HG03103 (cell line): ENCODE measurements at regions not wholly inside any gene's neighbourhood (a gene's known extent, or its start where the extent isn't known, plus 50 kb on each side); places are given as distances from the start of the nearest gene placed in this dataset.
A peak's percentile ranks its signal among the peaks of the same experiment; 100 is the strongest.
"Not testable (repeated sequence)": the region's sequence is repeated elsewhere in the genome, so short reads cannot be mapped to it uniquely, and the experiment has no call there.

Experiments
- ATAC-seq: cut with Tn5 transposase; IDR thresholded peaks from one replicate; pipeline ENCODE4 v1.9.1; 2021; ENCODE audit warnings: low read depth; ENCODE audit not compliant: unreplicated experiment

DNA sequence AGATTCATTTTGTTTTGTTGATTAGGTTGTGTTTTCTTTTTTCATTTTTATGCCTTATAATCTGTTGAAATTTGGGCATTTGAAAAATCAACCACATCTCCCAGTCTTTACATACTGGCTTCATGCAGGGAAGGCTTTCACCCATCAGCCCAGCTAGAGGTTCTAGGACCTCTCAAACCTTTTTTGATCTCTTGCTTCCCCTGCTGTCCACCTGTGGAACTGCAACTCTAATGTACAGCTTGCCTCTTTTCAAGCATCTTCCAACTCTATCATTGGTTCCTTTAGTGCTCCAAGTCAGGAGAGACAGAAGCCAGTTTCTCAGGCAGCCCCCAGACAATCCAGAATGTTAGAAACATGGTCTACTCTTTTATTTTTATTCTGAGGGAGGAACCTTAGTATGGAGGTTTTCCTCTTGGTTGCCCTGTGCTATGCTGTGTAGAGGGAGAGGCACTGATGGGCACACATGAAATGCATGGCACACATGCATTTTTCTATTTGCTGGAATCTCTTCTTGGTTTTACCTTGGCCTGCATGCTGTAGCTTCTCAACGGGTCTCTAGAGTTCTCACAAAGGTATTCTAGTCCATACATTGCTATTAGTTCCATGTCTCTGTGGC is 107.2 kb upstream of the L3MBTL4 start:
- peak; percentile 76 for ATAC-seq

DNA sequence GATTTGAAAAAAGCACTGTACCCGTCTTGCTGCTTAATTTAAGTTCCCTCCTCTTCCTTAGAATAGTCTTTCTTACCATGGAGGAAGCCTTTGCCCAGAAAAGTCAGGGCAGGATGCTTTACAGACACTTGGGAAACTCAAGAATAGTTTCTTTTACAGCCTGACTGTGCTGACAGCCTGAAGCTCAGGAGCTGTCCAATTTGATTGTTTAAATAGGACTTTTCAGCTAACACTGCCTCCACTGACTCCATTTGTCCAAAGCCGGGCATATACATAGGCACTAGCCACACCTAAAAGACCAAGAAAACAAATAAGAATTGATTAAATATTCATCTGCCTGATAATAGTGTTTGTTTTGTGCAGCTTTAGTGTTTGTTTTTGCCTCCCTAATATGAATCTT is 110.9 kb upstream of the L3MBTL4 start:
- ATAC-seq, result no peak

DNA sequence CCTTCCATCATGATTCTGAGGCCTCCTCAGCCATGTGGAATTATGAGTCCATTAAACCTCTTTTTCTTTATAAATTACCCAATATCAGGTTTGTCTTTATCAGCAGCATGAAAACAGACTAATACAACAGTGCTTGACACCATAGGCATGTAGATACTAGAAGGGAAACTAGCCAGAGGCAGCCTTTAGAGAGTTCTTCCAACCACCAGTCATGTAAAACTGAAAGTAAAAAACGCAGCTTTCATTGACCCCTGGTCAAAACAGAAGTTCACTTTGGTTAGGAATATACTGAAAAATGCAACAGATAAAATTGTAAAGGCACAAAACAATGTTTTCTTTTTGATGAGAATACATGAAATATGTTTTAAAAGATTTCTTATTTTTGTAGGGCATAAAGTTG is 122.8 kb upstream of the L3MBTL4 start:
- no peak for ATAC-seq

DNA sequence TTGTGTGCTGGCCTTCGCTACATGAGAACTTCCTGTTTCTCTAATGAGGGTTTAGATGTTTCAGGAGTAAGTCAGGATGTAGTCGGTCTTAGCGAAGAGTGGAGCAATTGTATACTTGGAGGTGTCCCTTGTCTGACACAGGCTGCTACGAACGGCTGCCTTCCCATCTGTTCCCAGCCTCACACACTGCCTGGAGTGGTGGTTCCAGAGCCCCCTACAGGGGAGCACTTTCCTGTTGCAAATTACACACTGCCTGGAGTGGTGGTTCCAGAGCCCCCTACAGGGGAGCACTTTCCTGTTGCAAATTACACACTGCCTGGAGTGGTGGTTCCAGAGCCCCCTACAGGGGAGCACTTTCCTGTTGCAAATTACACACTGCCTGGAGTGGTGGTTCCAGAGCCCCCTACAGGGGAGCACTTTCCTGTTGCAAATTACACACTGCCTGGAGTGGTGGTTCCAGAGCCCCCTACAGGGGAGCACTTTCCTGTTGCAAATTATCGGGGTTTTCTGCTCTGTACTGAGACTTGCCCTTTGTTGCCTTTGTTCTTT is 126.5 kb upstream of the L3MBTL4 start:
- not testable (repeated sequence) for ATAC-seq

DNA sequence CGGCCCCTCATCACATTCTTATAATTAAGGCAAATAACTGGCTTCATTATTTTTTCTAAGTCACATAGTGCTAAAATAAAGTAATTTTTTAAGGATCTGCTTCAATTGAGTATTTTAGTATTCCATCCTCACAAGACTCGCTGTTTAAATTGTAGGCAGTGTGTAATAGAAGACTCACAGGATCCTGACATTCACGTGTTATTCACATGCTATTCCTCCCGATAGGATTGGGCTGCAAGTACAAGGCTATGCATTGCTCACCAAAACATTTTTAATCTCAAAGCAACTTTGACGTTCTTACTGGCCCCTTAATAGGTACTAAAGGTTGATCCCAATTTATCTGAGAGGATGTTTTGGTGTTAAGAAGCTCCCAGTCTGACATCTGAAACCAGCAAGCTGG is 127.6 kb upstream of the L3MBTL4 start:
- no peak for ATAC-seq

DNA sequence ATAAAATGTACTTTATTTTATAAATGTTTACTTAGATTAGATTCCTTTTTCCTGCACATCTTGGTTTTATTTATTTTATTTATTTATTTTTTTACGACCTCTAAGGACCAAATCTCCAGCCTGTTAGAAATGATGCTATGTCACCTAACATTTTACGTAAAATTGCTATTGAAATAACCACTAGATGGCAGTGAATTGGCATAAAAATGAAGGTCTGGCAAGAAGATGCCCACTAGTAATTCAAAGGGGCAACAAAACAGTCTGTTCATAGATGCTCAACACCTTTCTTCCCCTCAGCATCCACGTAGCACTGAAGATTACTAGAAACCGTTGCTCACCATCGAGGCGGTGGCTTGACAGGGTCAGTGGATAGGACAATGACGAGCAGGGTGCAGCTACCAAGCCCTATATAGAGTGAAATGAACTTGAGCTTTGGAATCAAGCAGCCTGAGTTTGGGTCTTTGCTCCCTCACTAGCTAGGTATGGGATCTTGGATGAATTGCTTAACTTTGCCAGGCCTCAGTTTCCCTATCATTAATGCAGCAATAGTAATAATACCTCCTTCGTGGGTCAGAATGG is 128.7 kb upstream of the L3MBTL4 start:
- ATAC-seq, result no peak

DNA sequence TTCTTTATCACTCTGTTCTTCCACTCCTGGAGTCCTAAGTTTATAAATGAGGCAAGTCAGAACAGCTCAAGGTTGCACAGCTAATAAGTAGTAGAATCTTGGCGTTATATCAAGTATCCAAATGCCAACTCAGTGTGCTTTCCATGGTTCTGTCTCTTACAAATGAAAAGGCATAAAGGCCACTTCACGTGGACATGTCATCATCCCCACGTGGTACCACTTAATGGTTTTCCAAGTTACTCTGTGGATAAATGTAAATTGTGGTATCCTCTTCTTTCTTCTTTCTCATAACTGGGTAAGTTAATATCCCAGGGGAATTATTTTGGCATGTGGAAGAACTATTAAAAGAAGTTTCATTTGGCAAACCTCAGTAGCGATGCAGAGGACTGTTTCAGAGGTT is 131.5 kb upstream of the L3MBTL4 start:
- no peak for ATAC-seq

DNA sequence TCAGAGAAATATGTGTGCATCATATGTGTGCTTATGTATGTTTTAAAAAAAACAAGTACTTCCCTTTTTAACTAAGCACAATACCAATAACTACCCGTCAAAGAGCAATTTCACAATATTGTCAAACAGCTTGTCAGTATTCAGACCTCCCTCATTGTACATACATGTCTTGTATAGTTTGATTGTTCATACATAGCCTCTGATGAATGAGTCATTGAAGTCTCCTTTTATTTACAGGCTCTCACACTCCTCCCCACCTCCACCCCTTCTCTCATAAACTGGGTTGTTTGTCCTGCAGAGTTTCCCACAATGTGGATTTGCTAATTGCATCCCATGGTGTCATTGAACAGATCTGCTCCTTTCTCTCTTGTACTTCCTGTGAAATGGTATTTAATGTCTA is 132.8 kb upstream of the L3MBTL4 start:
- ATAC-seq, result no peak

DNA sequence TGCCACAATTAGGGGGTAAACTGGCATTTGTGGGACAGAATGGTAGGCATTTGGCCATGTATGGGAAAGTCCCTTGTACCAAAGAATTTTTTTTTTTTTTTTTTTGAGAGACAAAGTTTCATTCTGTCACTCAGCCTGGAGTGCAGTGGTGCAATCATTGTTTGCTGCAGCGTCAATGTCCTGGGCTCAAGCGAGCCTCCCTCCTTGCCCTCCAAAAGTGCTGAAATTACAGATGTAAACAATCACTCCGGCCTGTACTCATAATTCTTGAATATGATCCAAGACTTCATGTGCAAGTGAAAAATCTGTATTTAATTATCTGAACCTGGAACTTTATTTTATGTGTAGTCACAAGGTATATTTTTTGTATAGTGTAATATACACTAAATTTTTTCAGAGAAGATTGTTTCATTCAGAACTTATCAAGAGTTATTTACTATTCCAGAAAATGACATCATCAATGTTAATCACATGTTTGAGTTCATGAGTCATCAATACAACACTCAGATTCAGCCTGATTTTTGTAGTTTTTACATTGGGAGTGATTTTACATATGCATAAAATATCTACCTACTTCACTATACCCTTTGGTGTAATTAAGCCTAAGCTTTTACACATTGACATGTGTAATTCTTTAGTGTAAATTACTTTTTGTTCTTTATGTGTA is 138.7 kb upstream of the L3MBTL4 start:
- no peak for ATAC-seq

DNA sequence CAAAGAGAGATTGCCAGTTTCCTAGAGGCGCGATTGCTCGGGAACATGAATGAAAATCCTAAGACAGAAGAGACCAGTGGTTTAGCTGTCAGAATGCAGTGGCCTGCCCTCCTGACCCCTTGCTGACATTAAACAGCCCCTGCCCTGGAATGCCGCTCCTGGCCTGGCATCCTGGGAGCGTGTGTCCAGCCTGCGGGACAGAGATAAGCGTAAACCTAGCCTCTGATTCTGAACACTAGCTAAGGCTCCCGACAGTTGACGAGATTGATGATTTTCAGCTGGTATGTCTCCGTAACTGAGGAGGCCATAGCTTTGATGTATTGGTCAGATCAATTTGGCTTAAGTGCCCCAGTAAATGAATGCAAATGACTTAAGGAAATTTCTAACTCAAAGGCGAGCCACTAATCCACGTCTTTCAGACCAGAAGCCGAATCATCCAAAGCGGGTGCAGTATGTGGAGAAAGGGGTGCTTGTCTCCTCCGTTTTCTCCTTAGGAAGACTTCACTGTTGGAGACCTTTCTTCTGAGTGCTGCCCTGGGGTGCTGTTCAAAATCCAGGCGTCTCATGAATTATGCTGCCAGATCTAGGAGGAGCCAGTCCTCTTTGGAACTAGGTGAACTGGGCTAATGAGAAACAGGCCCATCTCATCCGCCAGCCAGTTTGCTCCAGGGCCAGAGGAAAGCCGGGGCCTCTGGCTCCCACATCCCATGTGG is 142.5 kb upstream of the L3MBTL4 start:
- no peak for ATAC-seq

DNA sequence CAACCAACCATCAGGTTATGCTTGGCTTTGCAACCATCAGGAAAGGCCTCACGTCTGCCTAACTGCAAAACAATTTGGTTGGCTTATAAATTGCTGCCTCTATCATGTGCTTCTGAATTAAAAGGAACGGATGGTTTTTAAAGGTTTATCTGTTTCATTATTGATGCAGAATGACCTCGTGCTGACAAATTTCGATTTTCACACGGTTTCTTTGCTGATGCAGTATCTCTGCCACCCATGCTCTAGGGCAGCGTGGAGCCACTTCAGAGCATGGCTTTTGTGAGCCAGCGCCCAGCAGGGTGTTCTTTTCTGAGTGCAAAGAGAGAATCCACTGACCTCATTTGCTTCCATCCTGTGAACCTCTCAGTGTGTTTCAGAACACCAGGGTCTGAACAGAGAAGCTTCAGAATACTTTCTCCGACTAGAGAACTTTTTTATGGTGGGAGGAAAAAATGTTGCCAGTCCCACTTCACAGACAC is 143.1 kb upstream of the L3MBTL4 start:
- ATAC-seq, result no peak

DNA sequence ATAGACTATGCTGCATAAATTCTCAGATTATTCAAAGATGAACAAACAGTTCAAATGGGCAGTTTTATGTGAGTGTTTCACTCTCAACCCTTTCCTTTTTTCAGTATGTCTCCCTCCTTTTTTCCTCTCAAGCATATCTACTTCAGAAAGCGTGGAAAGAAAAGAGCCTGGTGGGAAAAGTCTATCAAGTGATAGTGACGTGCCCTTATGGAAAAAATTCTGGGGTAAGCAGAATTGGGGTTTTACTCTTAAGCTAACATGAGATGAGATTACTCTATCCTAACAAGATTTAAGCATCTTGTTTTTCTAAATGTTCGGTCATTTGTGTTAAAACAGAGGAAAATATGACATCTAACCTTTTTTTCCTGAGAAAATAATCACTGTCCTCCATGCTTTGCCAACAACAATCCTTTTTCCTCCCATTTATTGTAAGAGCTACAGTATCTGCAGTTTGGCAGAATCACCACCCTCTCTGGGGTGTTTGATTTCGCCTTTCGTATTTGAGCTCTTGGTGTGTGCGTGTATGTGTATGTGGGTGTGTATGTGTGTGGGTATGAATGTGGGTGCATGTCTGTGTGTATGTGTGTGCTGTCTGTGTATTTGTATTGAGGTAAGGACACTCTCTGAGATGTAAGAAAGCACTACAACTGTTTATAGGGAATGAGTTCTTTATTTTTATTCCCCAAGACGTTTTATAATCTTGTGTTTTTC is 143.9 kb upstream of the L3MBTL4 start:
- ATAC-seq, result no peak

DNA sequence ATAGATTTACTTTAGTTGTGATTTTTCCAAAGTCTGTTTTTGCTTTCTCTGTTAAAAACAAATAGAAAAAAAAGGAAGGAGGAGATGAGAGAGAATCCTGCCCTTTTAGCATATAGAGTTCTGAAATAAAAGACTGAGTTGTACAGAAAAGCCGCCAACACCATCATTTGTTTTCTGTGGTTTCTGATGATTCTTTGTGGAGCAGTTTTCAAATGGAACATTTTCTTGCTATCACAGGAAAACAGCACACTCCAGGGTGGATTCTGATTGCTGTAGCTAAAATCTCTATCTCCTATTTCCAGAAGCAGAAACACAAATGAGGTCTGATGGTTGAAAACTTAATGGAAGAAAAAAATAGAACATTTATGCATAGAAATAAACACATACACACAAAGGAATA is 144.6 kb upstream of the L3MBTL4 start:
- ATAC-seq, result no peak

DNA sequence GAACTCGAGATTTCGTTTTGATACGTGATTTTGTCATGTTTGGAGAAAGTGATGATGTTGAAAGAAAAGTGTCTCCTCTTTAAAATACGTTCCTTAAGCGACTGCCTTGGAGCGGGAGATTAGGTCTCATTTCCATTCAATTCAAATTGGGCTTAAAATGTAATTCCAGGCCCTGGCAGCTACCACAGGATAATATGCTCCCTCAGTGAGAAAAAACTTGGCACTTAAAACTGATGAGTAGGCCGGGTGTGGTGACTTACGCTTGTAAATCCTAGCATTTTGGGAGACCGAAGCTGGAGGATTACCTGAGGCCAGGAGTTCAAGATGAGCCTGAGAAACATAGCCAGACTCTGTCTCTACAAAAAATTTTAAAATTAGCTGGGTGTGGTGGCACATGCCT is 146.3 kb upstream of the L3MBTL4 start:
- no peak for ATAC-seq

DNA sequence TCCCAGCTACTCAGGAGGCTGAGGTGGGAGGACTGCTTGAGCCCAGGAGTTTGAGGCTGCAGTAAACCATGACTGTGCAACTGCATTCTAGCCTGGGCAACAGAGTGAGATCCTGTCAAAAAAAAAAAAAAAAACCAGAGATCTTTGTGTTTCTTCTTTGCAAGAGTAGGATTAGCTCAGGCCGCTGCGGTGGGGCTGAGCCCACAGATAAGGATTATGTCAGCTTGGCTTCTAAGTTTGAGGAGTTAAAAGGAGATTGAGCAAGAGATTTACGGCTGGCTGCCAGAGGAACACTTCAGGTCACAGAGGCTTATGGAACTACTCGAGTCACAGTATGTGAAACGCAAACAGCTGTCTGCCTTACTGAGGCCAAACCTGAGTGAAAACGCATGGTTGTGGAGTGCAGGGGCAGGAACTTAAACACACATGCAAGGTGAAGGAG is 146.7 kb upstream of the L3MBTL4 start:
- ATAC-seq, result no peak

DNA sequence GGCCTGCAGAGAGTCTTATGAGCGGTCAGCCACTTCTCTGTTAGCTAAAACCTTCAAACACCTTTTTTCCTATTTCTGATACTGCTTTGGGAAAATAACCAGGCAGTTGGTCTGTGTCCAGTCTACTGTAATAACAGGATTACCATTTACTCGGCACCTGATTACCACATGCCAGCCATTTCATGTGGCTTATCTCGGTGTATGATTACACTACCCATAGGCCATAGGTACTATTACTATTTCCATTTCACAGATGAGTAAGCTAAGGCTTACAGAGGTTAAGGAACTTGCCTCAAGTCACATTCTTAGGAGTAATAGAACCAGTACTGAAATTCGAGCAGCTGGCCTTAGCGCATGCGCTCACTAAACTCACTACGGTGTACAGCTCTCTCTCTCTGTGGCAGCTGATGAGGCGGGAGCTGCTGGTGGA is 147.2 kb upstream of the L3MBTL4 start:
- ATAC-seq, result no peak

DNA sequence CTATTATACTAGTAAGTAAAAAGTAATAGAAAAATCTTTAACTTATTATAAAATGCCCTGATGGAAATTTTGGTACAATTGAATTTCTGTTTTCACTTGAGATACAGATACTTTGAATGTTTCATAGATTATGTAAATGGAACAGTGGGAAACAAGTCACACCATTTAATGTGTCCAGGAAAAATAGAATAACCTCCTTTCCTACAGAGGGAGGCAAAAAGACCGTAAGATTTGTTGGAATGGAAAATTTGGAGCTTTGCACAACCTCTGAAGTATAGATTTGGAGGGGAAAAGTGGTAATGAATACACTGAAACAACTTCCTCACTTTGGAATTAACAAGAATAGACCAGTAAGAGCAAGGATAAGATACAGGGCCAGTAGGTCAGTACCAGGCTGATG is 149.2 kb upstream of the L3MBTL4 start:
- no peak for ATAC-seq

DNA sequence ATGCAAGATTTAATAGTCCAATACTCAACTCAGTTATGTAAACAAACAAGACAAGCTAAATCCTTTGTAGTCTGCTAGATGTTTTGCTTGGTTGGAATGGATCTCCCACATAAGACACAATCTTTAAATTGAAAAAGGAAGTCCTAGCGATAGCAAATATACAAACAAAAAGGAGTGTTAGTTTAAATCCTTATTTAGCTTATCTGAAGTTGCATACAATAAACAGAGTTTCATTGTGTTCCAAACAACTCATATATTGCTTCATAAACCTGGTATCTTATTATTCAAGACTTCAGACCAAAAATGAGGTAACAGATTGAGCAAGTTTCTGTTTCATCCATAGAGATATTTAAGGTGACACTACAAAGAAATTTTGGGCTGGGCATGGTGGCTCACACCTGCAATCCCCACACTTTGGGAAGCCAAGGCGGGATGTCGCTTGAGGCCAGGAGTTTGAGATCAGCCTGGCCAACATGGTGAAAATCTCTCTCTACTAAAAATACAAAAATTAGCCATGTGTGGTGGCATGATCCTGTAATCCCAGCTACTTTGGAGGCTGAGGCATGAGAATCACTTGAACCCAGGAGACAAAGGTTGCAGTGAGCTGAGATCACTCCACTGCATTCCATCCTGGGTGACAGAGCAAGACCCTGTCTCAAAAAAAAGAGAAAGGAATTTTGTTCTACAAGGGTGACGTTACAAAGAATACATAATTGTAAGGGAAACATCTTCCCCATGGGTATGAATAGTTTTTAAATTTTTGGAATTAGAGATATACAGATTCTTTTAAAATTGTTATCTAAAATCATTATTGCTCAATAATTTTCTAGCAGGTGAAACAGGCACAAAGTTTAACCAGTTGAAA is 150.5 kb upstream of the L3MBTL4 start:
- no peak for ATAC-seq

DNA sequence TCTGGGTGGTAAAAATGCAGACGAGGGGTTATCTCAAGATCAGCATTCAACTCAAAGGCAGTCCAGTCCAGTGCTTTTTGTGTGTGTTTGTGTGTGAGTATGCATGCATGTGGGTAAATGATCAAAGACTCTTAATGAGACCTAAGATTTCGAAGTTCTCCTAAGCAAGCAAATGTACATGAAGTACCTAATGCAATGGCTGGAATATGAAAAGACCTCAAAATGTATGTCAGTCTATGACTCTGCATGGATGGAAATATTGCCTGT is 151.0 kb upstream of the L3MBTL4 start:
- ATAC-seq, result no peak
